K562 (cell line): ENCODE measurements at regions not wholly inside any gene's neighbourhood (a gene's known extent, or its start where the extent isn't known, plus 50 kb on each side); places are given as distances from the start of the nearest gene placed in this dataset.

ENCODE experiments used
- ATAC-seq: fragments of 200-7000 bp; cut with Tn5 transposase; 3 replicates; pipeline ENCODE4 v1.9.1; 2020; ENCODE audit warnings: moderate library complexity
- BruUV-seq: library from RNA; stranded (reverse); fragments of 400-500 nt; replicated peaks from 2 replicates; lab custom pipeline; 2021; lab: Mats Ljungman, UMichigan
- CTCF ChIA-PET: fragments of 300-600 bp; formaldehyde crosslinking; extraction: SDS; loops from one replicate; lab custom pipeline; 2021; ENCODE audit warnings: low intra/inter-chr PET ratio; lab: Yijun Ruan, JAX
- POLR2A ChIA-PET: fragments of 300-600, 350-650 bp; sonication (Branson Sonifier 250); formaldehyde crosslinking; extraction: SDS; loops from one replicate; lab custom pipeline; 2021; ENCODE audit warnings: antibody characterized with exemption, inconsistent platforms; lab: Yijun Ruan, JAX
- DNase-seq, 4 experiments: peaks; one replicate each; pipeline versions ENCODE4 v3.0.0 to v3.0.0-alpha.2; 2011 to 2018; ENCODE audit warnings: low spot score in 3 of 4, mixed read lengths in 3 of 4; ENCODE audit errors: extremely low read depth in 1 of 4
- FAIRE-seq: peaks from 2 replicates; lab custom pipeline; 2011; peaks lifted over from hg19 to GRCh38; lab: Jason Lieb, UNC
- H2AFZ ChIP-seq: 2 replicates; pipeline ENCODE4 v1.6.0; 2011; ENCODE audit warnings: low read depth, low read length, control low read depth, inconsistent platforms
- H3K27ac ChIP-seq: fragments of 200-600 bp; 3 replicates; pipeline ENCODE4 v1.8.0; 2011; ENCODE audit warnings: low read depth, mild to moderate bottlenecking, control low read depth, inconsistent platforms, low read length, moderate library complexity, mixed read lengths; ENCODE audit errors: extremely low read depth
- H3K27me3 ChIP-seq, 2 experiments: fragments of 300-600 bp in 1 of 2; 2 replicates in 1 of 2; 3 replicates in 1 of 2; pipeline versions ENCODE4 v1.6.0 to v1.8.0; 2011; ENCODE audit warnings: inconsistent platforms in 2 of 2, low read length in 2 of 2, mild to moderate bottlenecking in 1 of 2, mixed read lengths in 1 of 2, moderate library complexity in 1 of 2; ENCODE audit not compliant: control insufficient read depth in 2 of 2, insufficient read depth in 2 of 2
- H3K36me3 ChIP-seq: fragments of 300-600 bp; 3 replicates; pipeline ENCODE4 v1.8.0; 2011; ENCODE audit warnings: mild to moderate bottlenecking, low read length, inconsistent platforms; ENCODE audit not compliant: control insufficient read depth, insufficient read depth
- H3K4me1 ChIP-seq, 2 experiments: fragments of 200-600 bp in 1 of 2; replicated peaks in 1 of 2; 2 replicates in 1 of 2; 3 replicates in 1 of 2; pipeline versions ENCODE4 v1.5.1 to v1.8.0; 2011; ENCODE audit warnings: inconsistent platforms in 2 of 2, low read length in 2 of 2, mild to moderate bottlenecking in 1 of 2, mixed read lengths in 1 of 2, moderate library complexity in 1 of 2; ENCODE audit not compliant: control insufficient read depth in 2 of 2, insufficient read depth in 2 of 2
- H3K4me2 ChIP-seq: 2 replicates; pipeline ENCODE4 v1.6.1; 2011; ENCODE audit warnings: low read length, control low read depth, inconsistent platforms, mixed read lengths; ENCODE audit not compliant: insufficient read depth
- H3K4me3 ChIP-seq: fragments of 200-600 bp; sonication (generic), shearing (Covaris generic); 2 replicates; pipeline ENCODE4 v1.5.1; 2016; ENCODE audit warnings: control low read depth, inconsistent platforms
- H3K79me2 ChIP-seq: fragments of 200-600 bp; 3 replicates; pipeline ENCODE4 v1.8.0; 2011; ENCODE audit warnings: low read length, inconsistent platforms; ENCODE audit not compliant: control insufficient read depth, insufficient read depth
- H3K9ac ChIP-seq, 2 experiments: 2 replicates each; pipeline versions ENCODE4 v1.6.0 to v1.6.1; 2011; ENCODE audit warnings: low read depth in 2 of 2, low read length in 2 of 2, control low read depth in 1 of 2, inconsistent platforms in 1 of 2, mild to moderate bottlenecking in 1 of 2, mixed read lengths in 1 of 2; ENCODE audit not compliant: insufficient read depth in 1 of 2
- H3K9me1 ChIP-seq: one replicate; pipeline ENCODE4 v1.6.0; 2011; ENCODE audit warnings: inconsistent platforms, mild to moderate bottlenecking, low read length, moderate library complexity; ENCODE audit not compliant: control insufficient read depth, insufficient read depth
- H3K9me3 ChIP-seq: replicated peaks from 2 replicates; pipeline ENCODE4 v1.5.1; 2011; ENCODE audit warnings: low read depth, low read length, inconsistent platforms; ENCODE audit not compliant: control insufficient read depth, insufficient read depth
- H4K20me1 ChIP-seq: replicated peaks from 2 replicates; pipeline ENCODE4 v1.6.1; 2011; ENCODE audit warnings: low read length, inconsistent platforms, mixed read lengths; ENCODE audit not compliant: control insufficient read depth, insufficient read depth
- ARID4B ChIP-seq: sonication (generic); formaldehyde crosslinking; IDR thresholded peaks from 2 replicates; pipeline ENCODE4 v1.8.0; 2022; ENCODE audit warnings: mild to moderate bottlenecking, missing genetic modification reagents
- CBX8 ChIP-seq: fragments of 200-600 bp; sonication (generic); IDR thresholded peaks from 2 replicates; pipeline ENCODE4 v1.6.1; 2012; ENCODE audit warnings: borderline replicate concordance, mixed run types, low read depth, mild to moderate bottlenecking, moderate library complexity, mixed read lengths, low read length, control low read depth, inconsistent platforms; ENCODE audit not compliant: poor library complexity, severe bottlenecking; ENCODE audit errors: extremely low read depth
- FOSL1 ChIP-seq: fragments of 200-800 bp; sonication (Bioruptor generic); conservative IDR thresholded peaks from 2 replicates; pipeline ENCODE4 v1.6.1; 2016; ENCODE audit warnings: missing genetic modification characterization, missing compliant biosample characterization
- MYC ChIP-seq, 2 experiments: fragments of 250-450 bp in 1 of 2; sonication (Bioruptor Pico) in 1 of 2; IDR thresholded peaks; 2 replicates each; pipeline versions ENCODE4 v1.5.1 to v1.6.1; 2012 to 2021; ENCODE audit warnings: low read depth in 2 of 2, borderline replicate concordance in 1 of 2, improper control_type of control experiment in 1 of 2, low read length in 1 of 2, mild to moderate bottlenecking in 1 of 2, moderate library complexity in 1 of 2
- NFXL1 ChIP-seq: fragments of 450-650 bp; formaldehyde crosslinking; IDR thresholded peaks from 2 replicates; pipeline ENCODE4 v1.4.0; 2021; ENCODE audit warnings: mild to moderate bottlenecking
- POLR2A ChIP-seq: fragments of 450-650 bp; conservative IDR thresholded peaks from 2 replicates; pipeline ENCODE4 v1.6.1; 2016
- TFE3 ChIP-seq: fragments of 450-650 bp; formaldehyde crosslinking; IDR thresholded peaks from 2 replicates; pipeline ENCODE4 v1.4.0; 2020; ENCODE audit warnings: mild to moderate bottlenecking, mixed read lengths
- ZFP36 ChIP-seq: fragments of 150-350 bp; IDR thresholded peaks from 2 replicates; pipeline ENCODE4 v1.6.1; 2018; ENCODE audit warnings: low read length, low read depth; ENCODE audit not compliant: partially characterized antibody
- ZNF232 ChIP-seq: sonication (generic); formaldehyde crosslinking; IDR thresholded peaks from 2 replicates; pipeline ENCODE4 v1.8.0; 2022; ENCODE audit warnings: mild to moderate bottlenecking, missing genetic modification reagents
- ZNF3 ChIP-seq: fragments of 250-450 bp; sonication (Bioruptor Pico); IDR thresholded peaks from 2 replicates; pipeline ENCODE4 v1.5.0; 2021; ENCODE audit warnings: mild to moderate bottlenecking, moderate library complexity
- ZNF696 ChIP-seq: fragments of 250-450 bp; sonication (Bioruptor Pico); conservative IDR thresholded peaks from 2 replicates; pipeline ENCODE4 v1.4.0; 2020; ENCODE audit warnings: mild to moderate bottlenecking, moderate library complexity
- ZNF740 ChIP-seq, 3 experiments: fragments of 200-800 bp in 1 of 3; sonication (Bioruptor generic) in 1 of 3; sonication (generic) in 1 of 3; formaldehyde crosslinking in 1 of 3; IDR thresholded peaks; 2 replicates each; pipeline versions ENCODE4 v1.6.1 to v1.8.0; 2016 to 2022; ENCODE audit warnings: mild to moderate bottlenecking in 2 of 3, missing compliant biosample characterization in 2 of 3, missing genetic modification characterization in 2 of 3, missing genetic modification reagents in 1 of 3
- WGBS: fragments of 100-300 bp; shearing (Covaris generic); methylation state at CpG from one replicate; pipeline ENCODE4 v1.1.6; 2016; ENCODE audit warnings: low coverage, mixed read lengths; ENCODE audit not compliant: insufficient coverage; ENCODE audit errors: missing lambda C conversion rate; 5-methylcytosine and 5-hydroxymethylcytosine counted together
- in situ Hi-C: fragments of 300-500 bp; cut with MboI; formaldehyde crosslinking; loops from 4 replicates; pipeline ENCODE4 v1.15.0; 2018; ENCODE audit warnings: inconsistent platforms, mixed read lengths
- intact Hi-C: fragments of 100-400 bp; cut with micrococcal nuclease; formaldehyde crosslinking; loops from 2 replicates; pipeline ENCODE4 v1.14.2; 2022

- Histone ChIP-seq H4K20me1 (no peaks in the 10 kb centered on the region), H2AFZ (no peak overlapping the region), H3K9me1 (peaks cover 2% of the 10 kb centered on the region), H3K27me3 (peaks cover 0 to 15% of the 10 kb centered on the region in 2 experiments; a peak in 3 of 5 replicates), H3K4me1 (no peaks in the 10 kb centered on the region), H3K79me2 (no peaks in the 10 kb centered on the region), H3K27ac (no peak overlapping the region), H3K9me3 (no peaks in the 10 kb centered on the region), H3K4me3 (no peak overlapping the region), H3K36me3 (no peaks in the 10 kb centered on the region), H3K9ac (no peak overlapping the region), H3K4me2 (no peak overlapping the region)
- DNase-seq (no peak), ATAC-seq (no peak), FAIRE-seq (no peak)
- in situ Hi-C loops = no loop called here
- POLR2A ChIA-PET = interaction anchor here (0.5 to 0.8 kb wide), 4 partner anchors 8 to 212 kb away, joined by 3 read pairs; no protein-coding TSS in a partner anchor
- intact Hi-C loops = no loop called here
- no TSS peak for BruUV-seq
- CTCF ChIA-PET = no interaction called here
- 0% methylated on average over 9 of the region's 9 CpGs for WGBS
- TF ChIP-seq ZNF3 (no peak), ARID4B (no peak), NFXL1 (CRISPR knock-in tag) (no peak), ZNF232 (CRISPR knock-in tag) (no peak), CBX8 (no peak), ZNF740 (CRISPR knock-in tag; IDR thresholded peaks at IDR 0.05) (no peak), ZNF740 (tag; IDR thresholded peaks at IDR 0.05) (no peak), MYC (IDR thresholded peaks at IDR 0.05; ENCODE audit: low read depth, low read length) (no peak), MYC (CRISPR knock-in tag; IDR thresholded peaks at IDR 0.05; ENCODE audit: borderline replicate concordance, low read depth) (no peak), POLR2A (no peak), TFE3 (CRISPR knock-in tag) (no peak), ZFP36 (no peak), ZNF696 (CRISPR knock-in tag) (no peak), FOSL1 (no peak)
Measured at GRCh38 chr1:30263888-30264671, 459.3 kb downstream of the MATN1 start.
